ENCODE measurements at regions not wholly inside any gene's neighbourhood (a gene's known extent, or its start where the extent isn't known, plus 50 kb on each side); places are given as distances from the start of the nearest gene placed in this dataset.

- ATAC-seq (ENCODE audit: low read depth): no peak
- no peak for DNase-seq
- Mint-ChIP-seq H3K9me3 (no peaks in the 10 kb centered on the region), H3K36me3 (ENCODE audit: low read depth) (no peaks in the 10 kb centered on the region), H3K27ac (no peak overlapping the region), H3K4me3 (no peak overlapping the region), H3K27me3 (no peaks in the 10 kb centered on the region), H3K4me1 (peaks cover 10% of the 10 kb centered on the region)
- intact Hi-C loops (cut with micrococcal nuclease): no loop called here
- ChIA-PET CTCF (no interaction called here), POLR2A (interaction anchor here (0.7 to 0.8 kb wide), 2 partner anchors 169 to 239 kb away, joined by 6 to 9 read pairs; no protein-coding TSS in a partner anchor)
- TF ChIP-seq, protein P1, sequence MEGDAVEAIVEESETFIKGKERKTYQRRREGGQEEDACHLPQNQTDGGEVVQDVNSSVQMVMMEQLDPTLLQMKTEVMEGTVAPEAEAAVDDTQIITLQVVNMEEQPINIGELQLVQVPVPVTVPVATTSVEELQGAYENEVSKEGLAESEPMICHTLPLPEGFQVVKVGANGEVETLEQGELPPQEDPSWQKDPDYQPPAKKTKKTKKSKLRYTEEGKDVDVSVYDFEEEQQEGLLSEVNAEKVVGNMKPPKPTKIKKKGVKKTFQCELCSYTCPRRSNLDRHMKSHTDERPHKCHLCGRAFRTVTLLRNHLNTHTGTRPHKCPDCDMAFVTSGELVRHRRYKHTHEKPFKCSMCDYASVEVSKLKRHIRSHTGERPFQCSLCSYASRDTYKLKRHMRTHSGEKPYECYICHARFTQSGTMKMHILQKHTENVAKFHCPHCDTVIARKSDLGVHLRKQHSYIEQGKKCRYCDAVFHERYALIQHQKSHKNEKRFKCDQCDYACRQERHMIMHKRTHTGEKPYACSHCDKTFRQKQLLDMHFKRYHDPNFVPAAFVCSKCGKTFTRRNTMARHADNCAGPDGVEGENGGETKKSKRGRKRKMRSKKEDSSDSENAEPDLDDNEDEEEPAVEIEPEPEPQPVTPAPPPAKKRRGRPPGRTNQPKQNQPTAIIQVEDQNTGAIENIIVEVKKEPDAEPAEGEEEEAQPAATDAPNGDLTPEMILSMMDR (IDR thresholded peaks at IDR 0.05): no peak
Measured at GRCh38 chr6:15058200-15059061, 187.4 kb upstream of the JARID2 start.

DNA sequence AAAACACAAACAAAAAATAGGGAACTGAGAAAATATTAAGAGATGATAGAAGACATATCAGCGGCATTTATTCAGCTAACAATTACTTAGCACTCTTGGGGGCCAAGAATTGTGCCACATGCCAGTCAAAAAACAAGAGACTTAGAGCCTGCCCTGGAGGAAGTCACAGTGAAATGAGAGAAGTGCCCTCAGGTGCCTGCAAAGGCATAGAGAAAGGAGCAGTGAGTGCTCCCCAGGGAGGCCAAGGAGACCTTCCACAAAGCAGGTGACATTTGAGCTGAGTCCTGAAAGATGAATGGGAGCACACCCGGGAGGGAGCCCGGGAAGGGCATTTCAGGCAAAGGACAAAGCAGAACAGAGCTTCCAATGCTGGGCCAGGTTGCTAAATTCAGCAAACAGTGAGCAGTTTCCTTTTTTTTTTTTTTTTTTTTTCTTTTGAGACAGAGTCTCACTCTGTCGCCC lies 184.7 kb upstream of the JARID2 start:
- TF ChIP-seq, protein P1 (IDR thresholded peaks at IDR 0.05): no peak
- Mint-ChIP-seq H3K27ac (peak overlapping the region; percentile 5), H3K27me3 (no peaks in the 10 kb centered on the region), H3K36me3 (ENCODE audit: low read depth) (no peaks in the 10 kb centered on the region), H3K4me3 (no peak overlapping the region), H3K4me1 (peaks cover 13% of the 10 kb centered on the region), H3K9me3 (no peaks in the 10 kb centered on the region)
- CTCF ChIA-PET: no interaction called here
- ATAC-seq (ENCODE audit: low read depth) (peak; percentile 14), DNase-seq (no peak)
- POLR2A ChIA-PET: no interaction called here
- intact Hi-C loops (cut with micrococcal nuclease): no loop called here

- no peak overlapping the region for H3K4me3 Mint-ChIP-seq
- no peak overlapping the region for H3K27ac Mint-ChIP-seq
- H3K4me1 Mint-ChIP-seq: peaks cover 13% of the 10 kb centered on the region
- TF ChIP-seq, protein P1 (IDR thresholded peaks at IDR 0.05): no peak
- intact Hi-C loops (cut with micrococcal nuclease): no loop called here
- ChIA-PET CTCF (no interaction called here), POLR2A (no interaction called here)
- ATAC-seq (ENCODE audit: low read depth) (no peak), DNase-seq (no peak)
- H3K9me3 Mint-ChIP-seq: no peaks in the 10 kb centered on the region
- H3K27me3 Mint-ChIP-seq: no peaks in the 10 kb centered on the region
- H3K36me3 Mint-ChIP-seq (ENCODE audit: low read depth): no peaks in the 10 kb centered on the region
Measured at GRCh38 chr6:15061908-15062515, 183.9 kb upstream of the JARID2 start.

DNA sequence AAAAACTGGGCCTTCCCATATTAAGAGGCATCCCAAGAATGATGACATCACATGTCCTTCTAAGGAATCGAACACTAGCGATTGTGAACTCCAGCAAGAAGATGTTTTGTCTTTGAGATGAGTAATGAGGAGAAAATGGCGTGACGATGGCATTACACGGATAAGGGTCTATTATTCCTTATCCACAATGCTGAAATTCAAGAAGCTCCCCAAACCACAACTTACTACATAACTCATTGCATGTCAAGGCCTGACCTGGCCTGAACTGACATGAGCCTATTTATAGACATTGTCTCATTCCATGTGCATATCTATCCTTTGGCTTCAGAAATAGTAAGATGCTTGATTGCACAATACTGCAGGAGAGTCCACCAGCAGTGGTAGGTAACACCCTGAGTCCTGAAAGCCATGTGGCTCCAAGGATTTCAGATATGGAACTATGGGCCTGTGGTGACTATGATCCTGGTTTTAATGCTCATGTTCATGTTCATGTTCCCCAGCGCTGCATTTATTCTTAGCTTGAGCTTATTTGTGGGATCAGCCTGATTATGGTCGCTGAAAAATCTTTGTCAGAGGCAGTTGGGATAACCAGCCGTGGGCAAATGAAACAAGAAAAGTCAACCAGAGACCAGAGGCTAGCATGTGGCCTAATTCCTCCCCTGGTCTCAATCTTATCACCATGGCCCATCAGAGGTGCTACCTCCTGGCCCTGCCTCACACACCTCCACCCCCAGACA lies 183.2 kb upstream of the JARID2 start:
- intact Hi-C loops (cut with micrococcal nuclease): no loop called here
- Mint-ChIP-seq H3K4me1 (peaks cover 13% of the 10 kb centered on the region), H3K36me3 (ENCODE audit: low read depth) (no peaks in the 10 kb centered on the region), H3K4me3 (no peak overlapping the region), H3K9me3 (no peaks in the 10 kb centered on the region), H3K27ac (no peak overlapping the region), H3K27me3 (no peaks in the 10 kb centered on the region)
- POLR2A ChIA-PET: no interaction called here
- TF ChIP-seq, protein P1 (IDR thresholded peaks at IDR 0.05): no peak
- DNase-seq (no peak), ATAC-seq (ENCODE audit: low read depth) (no peak)
- CTCF ChIA-PET: no interaction called here

All from activated B cell treated with CpG ODN at 0.5 μM for 24 hours (primary cell).